CD4-positive, alpha-beta T cell (primary cell): ENCODE measurements at regions not wholly inside any gene's neighbourhood (a gene's known extent, or its start where the extent isn't known, plus 50 kb on each side); places are given as distances from the start of the nearest gene placed in this dataset.

Source experiments
- ATAC-seq: fragments of 200-7000 bp; cut with Tn5 transposase; one replicate; pipeline ENCODE4 v1.10.0; 2022; ENCODE audit warnings: mild to moderate bottlenecking; ENCODE audit not compliant: poor library complexity
- CTCF ChIA-PET: fragments of 350-600 bp; sonication (Branson Sonifier 250); formaldehyde crosslinking; loops from one replicate; lab custom pipeline; 2021; ENCODE audit warnings: antibody characterized with exemption, inconsistent platforms; lab: Charles Lee
- POLR2A ChIA-PET: fragments of 350-600 bp; sonication (Branson Sonifier 250); formaldehyde crosslinking; loops from one replicate; lab custom pipeline; 2021; ENCODE audit warnings: antibody characterized with exemption, inconsistent platforms; lab: Charles Lee
- DNase-seq, 14 experiments: peaks; one replicate each; pipeline ENCODE4 v3.0.0-alpha.2; 2013 to 2020; ENCODE audit warnings: mixed read lengths in 2 of 14
- H3K27ac ChIP-seq, 2 donors: one replicate each; pipeline versions ENCODE4 v1.5.1 to v1.7.0; 2013; ENCODE audit warnings: low read length in 2 of 2, low read depth in 1 of 2, mild to moderate bottlenecking in 1 of 2
- H3K27me3 ChIP-seq, 2 experiments: 1 replicate in 1 of 2; 2 replicates in 1 of 2; pipeline versions ENCODE4 v1.6.1 to v1.7.0; 2013; ENCODE audit warnings: low read length in 2 of 2, control low read depth in 1 of 2, mild to moderate bottlenecking in 1 of 2, moderate library complexity in 1 of 2; ENCODE audit not compliant: insufficient read depth in 2 of 2, control insufficient read depth in 1 of 2
- H3K36me3 ChIP-seq: one replicate; pipeline ENCODE4 v1.6.1; 2013; ENCODE audit warnings: low read length, control low read depth; ENCODE audit not compliant: insufficient read depth
- H3K4me1 ChIP-seq: one replicate; pipeline ENCODE4 v1.6.1; 2013; ENCODE audit warnings: low read length, control low read depth; ENCODE audit not compliant: insufficient read depth
- H3K4me3 ChIP-seq: one replicate; pipeline ENCODE4 v1.5.1; 2013; ENCODE audit warnings: mild to moderate bottlenecking, low read length, moderate library complexity
- H3K9me3 ChIP-seq, 2 experiments: 1 replicate in 1 of 2; 2 replicates in 1 of 2; pipeline versions ENCODE4 v1.6.1 to v1.7.0; 2013; ENCODE audit warnings: low read length in 2 of 2, mild to moderate bottlenecking in 2 of 2, control low read depth in 1 of 2, moderate library complexity in 1 of 2; ENCODE audit not compliant: control insufficient read depth in 1 of 2, insufficient read depth in 1 of 2
- H3K27ac Mint-ChIP-seq: one replicate; pipeline ENCODE4 v1.8.0; 2020; ENCODE audit warnings: mixed read lengths
- H3K27me3 Mint-ChIP-seq: one replicate; pipeline ENCODE4 v1.8.0; 2021; ENCODE audit warnings: mixed read lengths
- H3K36me3 Mint-ChIP-seq: one replicate; pipeline ENCODE4 v1.8.0; 2021; ENCODE audit warnings: low read depth, mixed read lengths
- H3K4me1 Mint-ChIP-seq: one replicate; pipeline ENCODE4 v1.8.0; 2021; ENCODE audit warnings: low read depth, mixed read lengths
- H3K4me3 Mint-ChIP-seq: one replicate; pipeline ENCODE4 v1.8.0; 2020; ENCODE audit warnings: mild to moderate bottlenecking, mixed read lengths
- H3K9me3 Mint-ChIP-seq: one replicate; pipeline ENCODE4 v1.8.0; 2020; ENCODE audit warnings: mixed read lengths
- intact Hi-C, 2 experiments: fragments of 100-400 bp; cut with DNase I in 1 of 2; cut with micrococcal nuclease in 1 of 2; formaldehyde crosslinking; loops; one replicate each; pipeline versions ENCODE4 v1.15.1 to v1.9.0; 2023 to 2025; cut with DNase I, micrococcal nuclease
- TF ChIP-seq, protein P1 (sequence below): fragments of 200-600 bp; IDR thresholded peaks from one replicate; pipeline ENCODE4 v1.8.0; 2022; ENCODE audit warnings: antibody characterized with exemption, mild to moderate bottlenecking

DNA sequence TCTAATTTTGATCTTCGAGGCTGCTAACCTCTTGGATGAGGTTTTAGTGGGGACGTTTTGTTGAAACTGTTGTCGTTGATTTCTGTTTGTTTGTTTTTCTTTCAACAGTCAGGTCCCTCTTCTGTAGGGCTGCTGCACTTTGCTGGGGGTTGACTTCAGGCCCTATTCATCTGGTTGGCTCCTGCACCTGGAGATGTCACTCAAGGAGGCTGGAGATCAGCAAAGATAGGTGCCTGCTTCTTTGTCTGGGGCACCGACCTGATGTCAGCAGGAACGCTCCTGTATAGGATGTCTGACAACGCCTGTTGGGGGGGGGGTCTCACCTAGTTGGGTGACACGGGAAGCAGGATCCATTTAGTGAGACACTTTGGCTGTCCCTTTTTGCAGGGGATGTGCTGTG is 915.6 kb upstream of the CHAC2 start:
- TF ChIP-seq, protein P1, sequence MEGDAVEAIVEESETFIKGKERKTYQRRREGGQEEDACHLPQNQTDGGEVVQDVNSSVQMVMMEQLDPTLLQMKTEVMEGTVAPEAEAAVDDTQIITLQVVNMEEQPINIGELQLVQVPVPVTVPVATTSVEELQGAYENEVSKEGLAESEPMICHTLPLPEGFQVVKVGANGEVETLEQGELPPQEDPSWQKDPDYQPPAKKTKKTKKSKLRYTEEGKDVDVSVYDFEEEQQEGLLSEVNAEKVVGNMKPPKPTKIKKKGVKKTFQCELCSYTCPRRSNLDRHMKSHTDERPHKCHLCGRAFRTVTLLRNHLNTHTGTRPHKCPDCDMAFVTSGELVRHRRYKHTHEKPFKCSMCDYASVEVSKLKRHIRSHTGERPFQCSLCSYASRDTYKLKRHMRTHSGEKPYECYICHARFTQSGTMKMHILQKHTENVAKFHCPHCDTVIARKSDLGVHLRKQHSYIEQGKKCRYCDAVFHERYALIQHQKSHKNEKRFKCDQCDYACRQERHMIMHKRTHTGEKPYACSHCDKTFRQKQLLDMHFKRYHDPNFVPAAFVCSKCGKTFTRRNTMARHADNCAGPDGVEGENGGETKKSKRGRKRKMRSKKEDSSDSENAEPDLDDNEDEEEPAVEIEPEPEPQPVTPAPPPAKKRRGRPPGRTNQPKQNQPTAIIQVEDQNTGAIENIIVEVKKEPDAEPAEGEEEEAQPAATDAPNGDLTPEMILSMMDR: no peak
- no peaks in the 10 kb centered on the region for H3K36me3 Mint-ChIP-seq
- Histone ChIP-seq H3K9me3 (peaks cover 0 to 15% of the 10 kb centered on the region in 2 experiments), H3K4me3 (no peak overlapping the region), H3K4me1 (no peaks in the 10 kb centered on the region), H3K27me3 (no peaks in the 10 kb centered on the region), H3K36me3 (no peaks in the 10 kb centered on the region), H3K27ac (no peak overlapping the region)
- no peaks in the 10 kb centered on the region for H3K4me1 Mint-ChIP-seq
- CTCF ChIA-PET: no interaction called here
- H3K27ac Mint-ChIP-seq: no peak overlapping the region
- POLR2A ChIA-PET: no interaction called here
- intact Hi-C loops: no loop called here
- H3K4me3 Mint-ChIP-seq: no peak overlapping the region
- no peak for ATAC-seq
- no peaks in the 10 kb centered on the region for H3K27me3 Mint-ChIP-seq
- no peak for DNase-seq
- H3K9me3 Mint-ChIP-seq: peaks cover 23% of the 10 kb centered on the region

DNA sequence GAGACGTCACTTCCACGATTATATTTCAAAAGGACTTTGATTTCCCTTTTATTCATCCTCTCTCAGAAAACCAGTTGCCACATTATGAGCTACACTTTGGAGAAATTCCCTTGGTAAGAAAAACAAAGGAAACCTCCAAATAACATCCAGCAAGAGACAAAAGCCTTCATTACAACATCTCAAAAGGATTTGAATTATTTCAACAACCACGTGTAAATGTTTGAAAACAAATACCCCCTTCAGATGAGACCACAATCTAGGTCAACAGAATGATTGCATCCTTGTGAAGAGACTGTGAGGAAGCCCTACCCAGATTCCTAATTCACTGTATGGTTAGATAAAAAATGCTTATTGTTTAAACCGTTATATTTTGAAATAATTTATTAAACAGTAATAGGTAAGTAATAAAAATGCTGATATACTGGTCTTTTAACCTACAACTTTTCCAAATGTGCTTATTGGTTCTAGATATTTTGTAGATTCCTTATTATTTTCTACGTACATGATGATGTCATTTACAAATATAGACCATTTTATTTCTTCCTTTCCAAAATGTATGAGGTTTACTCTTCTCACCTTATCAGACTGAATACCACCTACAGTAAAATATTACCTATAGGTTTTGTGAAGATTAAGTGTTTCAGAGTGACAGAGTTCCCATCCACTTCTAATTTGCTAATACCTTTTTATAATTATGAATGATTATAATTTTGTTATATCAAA is 922.7 kb upstream of the CHAC2 start:
- Mint-ChIP-seq H3K27me3 (no peaks in the 10 kb centered on the region), H3K4me1 (no peaks in the 10 kb centered on the region), H3K36me3 (no peaks in the 10 kb centered on the region), H3K4me3 (no peak overlapping the region), H3K27ac (no peak overlapping the region), H3K9me3 (peaks cover 1% of the 10 kb centered on the region)
- no peak for ATAC-seq
- ChIA-PET POLR2A (no interaction called here), CTCF (no interaction called here)
- H3K27ac ChIP-seq: no peak overlapping the region
- TF ChIP-seq, protein P1: no peak
- no peaks in the 10 kb centered on the region for H3K27me3 ChIP-seq
- intact Hi-C loops: no loop called here
- H3K4me1 ChIP-seq: no peaks in the 10 kb centered on the region
- no peaks in the 10 kb centered on the region for H3K9me3 ChIP-seq
- no peak for DNase-seq
- no peak overlapping the region for H3K4me3 ChIP-seq
- no peaks in the 10 kb centered on the region for H3K36me3 ChIP-seq

DNA sequence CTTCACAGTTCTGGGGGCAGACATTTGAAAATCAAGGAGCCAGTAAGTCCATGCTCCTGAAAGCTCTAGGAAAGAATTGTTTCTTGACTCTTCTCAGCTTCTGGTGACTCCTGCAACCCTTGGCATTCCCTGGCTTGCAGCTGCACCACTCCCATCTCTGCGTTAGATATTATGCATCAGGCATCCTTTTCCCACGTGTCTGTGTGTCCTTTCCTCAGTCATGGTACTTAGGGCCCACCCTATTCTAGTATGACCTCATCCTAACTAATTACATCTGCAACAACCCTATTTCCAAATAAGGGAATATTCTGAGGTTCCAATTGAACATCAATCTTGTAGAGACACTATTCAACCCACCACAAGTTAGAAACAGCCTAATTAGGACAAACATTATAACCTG is 931.7 kb upstream of the CHAC2 start:
- no peak for DNase-seq
- H3K9me3 ChIP-seq: peaks cover 0 to 4% of the 10 kb centered on the region in 2 experiments
- H3K27me3 ChIP-seq: no peaks in the 10 kb centered on the region
- intact Hi-C loops: no loop called here
- H3K4me3 Mint-ChIP-seq: no peak overlapping the region
- CTCF ChIA-PET: no interaction called here
- TF ChIP-seq, protein P1: no peak
- H3K27ac Mint-ChIP-seq: no peak overlapping the region
- no peaks in the 10 kb centered on the region for H3K4me1 ChIP-seq
- no peaks in the 10 kb centered on the region for H3K27me3 Mint-ChIP-seq
- no peaks in the 10 kb centered on the region for H3K36me3 Mint-ChIP-seq
- H3K4me3 ChIP-seq: no peak overlapping the region
- no peak for ATAC-seq
- POLR2A ChIA-PET: no interaction called here
- peaks cover 11% of the 10 kb centered on the region for H3K9me3 Mint-ChIP-seq
- H3K27ac ChIP-seq: no peak overlapping the region
- no peaks in the 10 kb centered on the region for H3K4me1 Mint-ChIP-seq
- no peaks in the 10 kb centered on the region for H3K36me3 ChIP-seq
